GM19455 (cell line): ENCODE measurements at regions not wholly inside any gene's neighbourhood (a gene's known extent, or its start where the extent isn't known, plus 50 kb on each side); places are given as distances from the start of the nearest gene placed in this dataset.

Experiments
- ATAC-seq: cut with Tn5 transposase; IDR thresholded peaks from one replicate; pipeline ENCODE4 v1.9.1; 2021; ENCODE audit not compliant: unreplicated experiment

DNA sequence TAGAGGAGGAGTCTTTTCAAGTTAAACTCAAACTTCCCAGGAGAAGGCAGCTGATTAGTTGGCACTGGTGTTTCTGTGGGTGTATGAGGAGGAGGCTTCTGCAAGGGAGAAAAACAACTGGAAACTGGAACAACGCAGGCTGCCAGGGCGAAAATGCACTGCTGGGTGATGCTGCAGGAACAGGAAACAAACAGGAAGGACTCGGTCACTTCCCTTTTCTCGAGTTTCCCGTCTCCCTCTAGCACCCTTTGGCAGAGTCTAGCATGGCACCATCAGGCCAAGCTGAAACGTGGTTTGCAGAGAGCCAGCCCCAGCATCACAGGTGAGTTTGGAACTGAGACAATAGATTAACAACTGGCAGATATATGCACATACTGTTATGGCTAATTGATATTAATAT, 77.5 kb upstream of the CAST start:
- ATAC-seq: no peak

DNA sequence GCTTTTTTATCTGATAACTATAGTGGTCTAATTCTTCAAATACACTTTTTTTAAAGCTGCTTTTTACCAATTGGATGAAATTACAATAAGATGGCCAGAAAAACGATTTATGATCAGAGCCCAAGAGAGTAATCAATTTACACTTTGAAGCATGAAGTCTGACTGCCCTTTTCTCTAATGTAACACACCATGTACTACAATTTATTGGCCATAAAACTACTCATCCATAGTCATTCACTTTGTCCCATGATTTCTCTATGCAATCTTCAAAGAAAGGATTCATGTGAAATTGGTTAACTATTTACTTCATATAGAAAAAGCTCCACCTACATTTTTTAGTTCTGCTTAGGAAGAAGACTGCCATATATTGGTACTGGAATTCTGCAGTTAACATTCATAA, 73.6 kb upstream of the CAST start:
- no peak for ATAC-seq

DNA sequence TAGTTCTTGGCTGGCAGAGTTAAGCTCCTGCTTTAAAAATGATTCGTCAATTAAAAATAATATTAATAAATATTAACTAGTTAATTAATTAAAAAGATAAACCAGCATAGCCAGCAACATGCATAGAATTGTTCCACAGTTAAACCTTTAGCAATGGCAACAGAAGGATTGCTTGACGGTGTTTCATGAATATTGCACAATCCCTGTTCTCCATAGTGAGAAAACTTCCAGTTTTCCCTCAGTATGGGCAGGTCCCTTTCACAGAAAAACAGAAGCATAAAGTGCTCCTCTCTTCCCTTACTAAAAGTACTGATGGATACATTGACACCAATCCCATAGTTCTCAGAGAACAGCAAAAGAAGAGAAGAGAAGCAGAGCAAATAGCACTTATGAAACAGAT, 71.4 kb upstream of the CAST start:
- no peak for ATAC-seq

DNA sequence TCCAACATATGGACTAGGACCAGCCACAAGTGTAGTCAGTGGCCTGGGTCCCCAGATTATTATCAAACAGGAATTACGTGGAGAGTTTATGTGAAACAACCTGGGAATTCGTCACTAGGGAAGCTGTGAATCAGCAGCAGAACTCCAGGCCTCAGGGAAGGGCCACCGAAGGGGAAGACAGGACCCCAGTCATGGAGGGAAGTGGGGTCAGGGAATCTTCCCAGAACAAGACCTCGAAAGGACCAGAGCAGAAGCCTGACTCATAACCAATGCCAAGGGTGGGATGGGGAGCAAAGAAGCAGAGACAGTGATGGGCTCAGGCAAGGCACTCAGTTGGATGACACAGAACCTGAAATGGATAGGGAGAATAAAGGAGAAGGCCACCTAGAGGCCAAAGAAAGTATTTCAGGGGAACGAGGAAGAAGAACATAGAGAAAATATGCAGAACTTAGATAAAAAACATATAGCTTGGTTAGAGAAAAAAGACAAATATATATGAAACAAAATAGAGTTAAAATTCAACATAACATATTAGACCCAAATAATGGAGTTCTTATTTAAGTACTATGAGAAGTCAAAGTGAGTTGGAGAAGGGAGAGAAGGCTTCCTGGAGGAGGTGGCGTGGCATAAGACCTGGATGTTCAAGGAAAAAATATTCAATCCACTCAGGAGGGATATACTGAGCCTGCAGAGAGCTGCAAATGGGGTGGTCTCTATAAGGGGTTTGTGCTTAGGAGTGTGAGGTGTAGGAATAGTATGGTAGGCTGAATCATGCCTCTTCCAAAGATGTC, 66.7 kb upstream of the CAST start:
- peak; percentile 59 for ATAC-seq

DNA sequence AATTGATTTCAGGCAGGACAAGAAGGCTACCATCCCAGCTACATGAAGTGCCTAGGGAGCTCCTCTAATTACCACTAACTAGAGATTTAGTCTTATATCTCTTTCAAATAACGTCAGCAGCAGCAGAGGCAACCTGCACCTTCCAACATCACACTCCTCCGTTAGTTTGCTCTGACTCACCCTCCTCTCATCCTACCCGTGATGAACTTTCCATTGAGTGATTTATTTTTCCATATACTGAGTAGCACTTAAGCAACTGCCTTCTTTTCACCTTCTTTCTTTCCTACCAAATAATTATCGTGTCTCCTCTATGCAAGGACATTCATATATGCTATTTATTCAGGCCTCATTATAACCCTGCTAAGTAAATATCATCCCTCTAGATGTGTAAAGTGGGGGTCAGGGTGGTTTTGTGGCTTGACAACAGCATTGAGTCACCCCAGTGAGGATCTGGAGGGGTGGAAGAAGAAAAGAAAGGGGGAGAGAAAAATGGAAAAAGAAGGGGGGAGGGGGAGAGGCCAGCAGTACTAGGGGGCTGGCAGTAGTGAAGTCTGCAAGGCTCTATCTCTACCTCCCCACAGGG, 64.6 kb upstream of the CAST start:
- ATAC-seq: no peak

DNA sequence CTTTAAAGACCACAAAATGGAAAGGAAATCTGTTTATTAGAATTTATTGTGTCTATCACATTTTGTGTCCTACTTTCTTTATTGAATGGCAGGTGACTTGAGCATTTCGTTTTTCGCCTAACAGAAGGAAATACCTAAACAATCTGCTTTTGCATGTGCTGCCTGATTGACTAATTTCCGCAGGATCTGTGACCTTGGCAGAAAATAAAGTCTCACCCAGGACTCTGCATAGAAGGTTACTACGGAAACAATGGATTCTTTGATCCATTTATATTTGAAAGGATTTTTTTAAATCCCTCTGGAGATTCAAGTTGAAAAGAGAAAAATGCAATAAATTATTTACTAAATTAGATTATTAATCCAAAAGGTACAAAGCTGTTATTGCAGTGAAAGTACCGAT, 61.0 kb upstream of the CAST start:
- ATAC-seq: no peak

DNA sequence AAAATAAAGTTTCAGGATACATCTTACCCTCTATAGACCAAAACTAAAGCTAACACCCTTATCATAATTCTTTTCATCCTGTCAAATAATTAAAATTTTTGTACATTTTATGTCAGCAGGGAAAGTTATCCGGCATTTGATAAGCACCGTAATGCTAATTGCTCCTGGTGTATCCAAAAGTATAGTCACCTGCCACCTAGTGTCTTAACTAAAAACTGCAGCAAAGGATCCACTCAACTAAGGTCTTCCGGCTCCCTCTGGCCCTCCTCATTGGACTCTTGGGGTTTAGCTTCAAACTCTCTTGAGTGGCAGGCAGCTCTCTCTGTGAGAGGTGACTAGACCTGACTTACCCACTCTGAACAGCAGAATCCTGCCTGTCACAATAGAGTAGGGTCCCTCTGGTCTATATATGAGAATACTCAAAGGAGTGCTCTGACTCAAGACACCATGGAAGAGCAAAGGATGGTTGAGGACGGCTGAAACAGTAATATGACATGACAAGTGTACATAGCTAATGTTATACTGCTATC, 60.4 kb upstream of the CAST start:
- peak; percentile 91 for ATAC-seq

DNA sequence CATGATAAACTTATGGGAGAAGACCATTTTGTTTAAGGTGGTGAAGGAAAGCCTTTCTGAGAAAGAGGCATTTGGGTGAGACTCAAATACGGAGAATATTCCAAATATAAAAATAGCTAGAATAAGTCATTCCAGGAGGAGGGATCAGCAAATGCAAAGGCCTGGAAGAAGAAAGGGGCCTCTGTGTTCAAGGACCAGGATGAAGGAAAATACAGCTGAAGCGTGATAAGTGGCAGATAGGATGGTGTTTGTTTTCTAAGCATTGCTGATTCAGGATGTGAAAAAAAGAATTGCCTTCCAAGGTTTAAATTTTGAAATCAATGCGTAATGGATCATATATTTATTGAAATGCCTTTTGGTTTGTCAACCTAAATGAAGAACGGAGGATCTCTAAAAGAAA, 59.4 kb upstream of the CAST start:
- no peak for ATAC-seq

DNA sequence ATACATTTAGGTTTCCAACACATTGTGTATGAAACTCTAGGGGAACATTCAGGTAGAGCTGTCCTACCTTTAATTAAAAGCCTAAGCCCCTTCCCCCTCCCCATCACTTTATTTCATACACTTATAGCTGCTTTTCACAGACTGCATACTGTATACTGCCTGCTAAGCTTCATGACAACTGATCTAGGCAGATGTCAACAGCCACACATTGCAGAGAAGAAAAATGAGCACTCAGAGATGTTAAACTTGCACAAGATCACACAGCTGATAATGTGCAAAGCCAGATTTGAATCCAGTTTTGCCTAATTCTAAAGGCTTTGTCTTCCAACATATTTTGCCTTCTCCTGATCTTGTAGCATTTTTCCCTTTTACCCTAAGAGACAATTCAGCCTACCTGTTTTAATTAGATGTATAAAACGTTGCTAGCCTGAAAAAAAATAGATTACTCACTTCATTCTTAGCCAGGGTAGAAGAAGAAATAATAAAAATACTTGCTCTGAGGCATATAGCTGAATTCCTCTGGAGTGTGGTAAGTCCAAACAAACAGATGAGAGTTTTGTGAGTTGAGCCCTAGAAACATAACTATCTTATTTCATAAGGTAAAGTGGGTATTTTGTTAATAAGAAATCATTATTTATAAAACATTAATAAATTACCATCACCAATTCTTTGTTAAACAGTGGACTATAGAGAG, 56.9 kb upstream of the CAST start:
- no peak for ATAC-seq

DNA sequence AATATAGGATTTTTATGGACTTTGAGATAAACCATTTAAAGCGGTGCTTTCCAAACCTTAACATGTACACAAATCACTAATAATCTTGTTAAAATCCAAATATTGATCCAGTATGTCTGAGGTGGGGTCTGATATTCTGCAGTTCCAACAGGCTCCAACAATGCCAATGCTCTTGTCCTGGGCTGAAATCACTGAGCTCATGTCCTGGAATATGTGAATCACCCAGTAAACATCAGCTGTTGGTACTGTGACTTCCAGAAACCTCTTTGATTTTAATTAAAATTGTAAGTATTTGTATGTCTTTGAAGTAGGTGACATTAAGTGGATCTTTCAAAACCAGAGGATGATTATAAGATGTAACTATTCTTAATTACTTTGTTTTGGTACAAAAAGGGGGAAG, 52.8 kb upstream of the CAST start:
- ATAC-seq: no peak

DNA sequence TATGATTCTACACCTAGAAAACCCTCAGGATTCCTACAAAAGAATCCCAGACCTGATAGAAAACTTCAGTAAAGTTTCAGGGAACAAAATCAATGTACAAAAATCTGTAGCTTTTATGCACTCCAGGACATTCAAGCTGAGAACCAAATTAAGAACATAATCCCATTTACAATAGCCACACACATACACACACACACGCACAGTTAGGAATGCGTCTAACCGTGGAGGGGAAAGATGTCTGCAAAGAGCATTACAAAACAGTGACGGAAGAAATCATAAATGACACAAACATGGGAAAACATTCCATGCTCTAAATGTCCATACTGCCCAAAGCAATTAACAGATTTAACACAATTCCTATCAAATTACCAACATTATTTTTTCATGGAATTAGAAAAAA, 51.4 kb upstream of the CAST start:
- ATAC-seq: no peak

DNA sequence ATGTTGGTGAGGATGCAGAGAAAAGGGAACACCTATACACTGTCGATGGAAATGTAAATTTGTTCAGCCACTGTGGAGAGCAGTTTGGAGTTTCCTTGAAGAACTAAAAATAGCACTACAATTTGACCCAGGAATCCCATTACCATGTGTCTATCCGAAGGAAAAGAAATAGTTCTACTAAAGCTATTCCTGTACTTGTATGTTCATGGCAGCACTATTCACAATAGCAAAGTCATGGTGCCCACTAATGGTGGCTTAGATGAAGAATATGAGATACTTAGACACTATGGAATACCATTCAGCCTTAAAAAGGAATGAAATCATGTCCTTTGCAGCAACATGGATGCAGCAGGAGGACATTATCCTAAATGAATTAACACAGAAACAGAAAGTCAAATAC, 50.2 kb upstream of the CAST start:
- no peak for ATAC-seq
